ENCODE measurements at regions not wholly inside any gene's neighbourhood (a gene's known extent, or its start where the extent isn't known, plus 50 kb on each side); places are given as distances from the start of the nearest gene placed in this dataset.
A peak's percentile ranks its signal among the peaks of the same experiment; 100 is the strongest.

DNA sequence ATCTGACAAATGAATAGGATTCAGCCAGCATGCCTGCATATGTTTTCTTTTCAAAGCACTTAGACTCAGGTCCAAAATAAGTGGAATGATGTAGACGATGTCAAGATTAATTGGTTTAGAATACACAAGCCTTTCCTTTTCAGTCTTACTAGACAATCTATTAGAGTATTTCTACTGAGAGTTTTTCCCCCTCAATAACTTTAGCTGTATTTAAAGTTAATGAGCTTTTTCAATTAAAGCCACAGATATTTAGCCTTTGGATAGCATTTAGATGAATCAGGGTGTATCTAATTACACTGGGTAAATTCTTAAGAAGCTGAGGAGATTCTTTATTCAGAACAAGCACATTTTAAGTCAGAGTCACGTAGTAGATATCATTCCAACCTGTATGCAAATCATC, 198.7 kb upstream of the MPDZ start:
- TF ChIP-seq, protein P1, sequence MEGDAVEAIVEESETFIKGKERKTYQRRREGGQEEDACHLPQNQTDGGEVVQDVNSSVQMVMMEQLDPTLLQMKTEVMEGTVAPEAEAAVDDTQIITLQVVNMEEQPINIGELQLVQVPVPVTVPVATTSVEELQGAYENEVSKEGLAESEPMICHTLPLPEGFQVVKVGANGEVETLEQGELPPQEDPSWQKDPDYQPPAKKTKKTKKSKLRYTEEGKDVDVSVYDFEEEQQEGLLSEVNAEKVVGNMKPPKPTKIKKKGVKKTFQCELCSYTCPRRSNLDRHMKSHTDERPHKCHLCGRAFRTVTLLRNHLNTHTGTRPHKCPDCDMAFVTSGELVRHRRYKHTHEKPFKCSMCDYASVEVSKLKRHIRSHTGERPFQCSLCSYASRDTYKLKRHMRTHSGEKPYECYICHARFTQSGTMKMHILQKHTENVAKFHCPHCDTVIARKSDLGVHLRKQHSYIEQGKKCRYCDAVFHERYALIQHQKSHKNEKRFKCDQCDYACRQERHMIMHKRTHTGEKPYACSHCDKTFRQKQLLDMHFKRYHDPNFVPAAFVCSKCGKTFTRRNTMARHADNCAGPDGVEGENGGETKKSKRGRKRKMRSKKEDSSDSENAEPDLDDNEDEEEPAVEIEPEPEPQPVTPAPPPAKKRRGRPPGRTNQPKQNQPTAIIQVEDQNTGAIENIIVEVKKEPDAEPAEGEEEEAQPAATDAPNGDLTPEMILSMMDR (conservative IDR thresholded peaks at IDR 0.05; ENCODE audit: low read depth, low read length), result no peak
- H3K4me3 ChIP-seq (ENCODE audit: low read length), result no peak overlapping the region
- peak; percentile 42 for DNase-seq (ENCODE audit: low read depth)

DNA sequence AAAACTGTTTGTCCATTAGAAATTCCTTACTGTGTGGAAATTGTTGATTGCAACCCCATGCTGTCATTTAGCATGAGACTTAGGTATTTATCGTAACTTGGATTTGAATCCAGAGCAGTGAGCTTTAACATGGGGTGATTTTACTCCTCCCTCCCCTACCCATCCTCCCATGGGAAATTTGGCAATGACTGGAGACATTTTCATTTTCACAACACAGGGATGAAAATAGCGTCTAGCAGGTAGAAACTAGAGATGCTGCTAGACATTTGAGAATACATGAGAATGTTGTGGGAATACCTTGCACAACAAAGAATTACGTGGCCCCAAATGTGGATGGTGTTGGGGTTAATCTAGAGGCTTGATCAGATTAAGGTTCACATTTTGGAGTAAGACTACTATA, 191.3 kb upstream of the MPDZ start:
- H3K4me3 ChIP-seq (ENCODE audit: low read length), result no peak overlapping the region
- no peak for DNase-seq (ENCODE audit: low read depth)
- TF ChIP-seq, protein P1 (conservative IDR thresholded peaks at IDR 0.05; ENCODE audit: low read depth, low read length), result no peak

DNA sequence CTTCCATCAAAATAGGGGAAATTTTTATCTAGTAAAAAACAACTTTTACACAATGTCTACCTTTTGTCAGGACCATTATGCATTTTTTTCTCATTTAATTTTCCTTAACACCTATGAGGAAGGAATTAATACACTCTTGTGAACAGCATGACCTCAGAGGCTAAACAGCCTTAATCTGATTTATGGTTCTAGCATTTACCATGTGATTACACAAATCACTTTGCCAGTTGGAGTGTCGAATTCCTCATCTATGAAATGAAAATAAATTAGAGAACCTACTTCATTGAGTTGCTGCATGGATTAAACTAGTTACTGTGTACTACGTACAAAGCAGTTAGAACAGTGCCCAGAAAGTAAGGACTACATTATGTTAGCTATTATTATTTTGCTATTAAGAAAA, 187.7 kb upstream of the MPDZ start:
- no peak overlapping the region for H3K4me3 ChIP-seq (ENCODE audit: low read length)
- peak; percentile 81 for DNase-seq (ENCODE audit: low read depth)
- TF ChIP-seq, protein P1 (conservative IDR thresholded peaks at IDR 0.05; ENCODE audit: low read depth, low read length), result no peak

DNA sequence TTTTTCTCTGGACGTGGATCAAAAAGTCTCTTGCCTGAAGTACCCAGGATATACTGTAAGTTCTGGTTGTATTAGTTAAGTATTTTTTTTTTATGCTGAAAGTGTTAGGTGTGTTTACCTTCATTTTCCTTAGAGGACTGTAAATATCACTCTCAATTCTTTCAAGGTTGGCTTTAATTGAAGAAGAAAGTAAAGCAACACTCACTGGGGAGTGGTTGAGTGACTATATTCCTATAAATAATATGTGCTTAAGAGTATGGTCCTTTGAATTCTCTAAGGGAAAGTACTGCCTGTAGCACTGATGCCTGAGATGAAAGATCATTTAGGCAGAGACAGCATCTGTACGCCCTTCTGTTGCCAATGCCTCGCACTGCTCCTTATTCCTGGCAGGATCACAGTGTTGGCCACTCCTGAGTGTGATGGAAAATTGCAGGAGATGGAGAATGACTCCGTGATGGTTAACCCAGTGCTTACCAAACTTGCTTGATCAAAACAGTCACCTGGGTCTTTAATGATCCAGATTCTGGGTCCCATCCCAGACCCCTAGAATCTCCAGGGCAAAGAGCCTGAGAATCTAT, 182.0 kb upstream of the MPDZ start:
- DNase-seq (ENCODE audit: low read depth), result no peak
- no peak overlapping the region for H3K4me3 ChIP-seq (ENCODE audit: low read length)
- TF ChIP-seq, protein P1 (conservative IDR thresholded peaks at IDR 0.05; ENCODE audit: low read depth, low read length), result no peak

DNA sequence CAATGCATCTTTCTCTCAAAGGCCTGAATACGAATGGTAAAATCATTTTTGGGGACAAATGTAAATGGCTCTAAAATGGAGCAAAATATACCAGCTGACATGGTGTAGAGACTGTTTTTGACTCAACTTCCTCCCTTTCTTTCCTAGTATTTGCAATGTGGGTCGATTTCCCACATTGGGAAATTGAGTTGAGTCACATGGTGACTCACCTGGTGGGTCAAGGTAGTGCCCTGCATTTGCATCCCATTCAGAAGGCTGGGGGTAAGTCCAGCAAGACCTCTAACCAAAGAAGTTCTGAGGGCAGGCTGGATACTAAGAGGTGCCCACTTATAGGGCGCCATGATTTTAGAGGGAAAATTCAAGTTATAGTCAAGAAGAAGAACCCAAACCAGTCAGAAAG, 179.6 kb upstream of the MPDZ start:
- TF ChIP-seq, protein P1 (conservative IDR thresholded peaks at IDR 0.05; ENCODE audit: low read depth, low read length), result no peak
- H3K4me3 ChIP-seq (ENCODE audit: low read length), result no peak overlapping the region
- DNase-seq (ENCODE audit: low read depth), result no peak

DNA sequence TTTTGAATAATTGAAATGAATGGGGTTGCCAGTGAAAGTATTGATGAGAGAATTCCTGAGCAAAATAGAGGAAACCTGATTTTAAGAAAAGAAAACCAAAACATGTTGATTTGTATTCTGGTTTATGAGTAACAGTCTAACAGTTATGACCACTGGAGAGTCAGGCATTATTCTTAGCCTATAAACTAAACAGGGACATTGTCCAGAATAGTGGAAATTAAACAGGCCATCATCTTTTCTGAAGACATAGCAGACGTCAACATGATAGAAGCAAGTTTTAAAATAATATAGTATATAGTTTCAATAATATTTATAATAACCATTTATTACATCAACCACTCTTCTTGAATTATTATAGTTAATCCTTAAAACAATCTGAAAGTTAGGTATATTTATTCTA, 178.3 kb upstream of the MPDZ start:
- DNase-seq (ENCODE audit: low read depth), result no peak
- TF ChIP-seq, protein P1 (conservative IDR thresholded peaks at IDR 0.05; ENCODE audit: low read depth, low read length), result no peak
- H3K4me3 ChIP-seq (ENCODE audit: low read length), result no peak overlapping the region

DNA sequence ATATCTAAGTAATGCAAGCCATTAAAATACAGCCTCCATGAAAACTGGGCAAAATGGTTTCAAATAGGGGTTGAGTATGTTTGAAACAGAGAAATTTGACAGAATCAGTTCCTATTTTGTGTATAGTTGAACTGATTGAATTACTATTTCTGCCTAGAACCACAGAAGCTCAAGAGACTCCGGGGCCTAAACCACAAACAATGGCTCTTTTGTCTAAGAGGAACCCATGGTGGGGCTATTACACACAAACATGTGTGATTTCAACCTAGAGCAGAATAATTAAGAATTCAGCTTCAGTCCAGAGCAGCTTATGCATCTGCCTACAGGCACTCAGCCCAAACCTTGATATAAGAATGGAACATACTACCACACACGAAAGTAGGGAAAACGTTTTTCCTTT, 171.2 kb upstream of the MPDZ start:
- H3K4me3 ChIP-seq (ENCODE audit: low read length), result no peak overlapping the region
- no peak for DNase-seq (ENCODE audit: low read depth)
- TF ChIP-seq, protein P1 (conservative IDR thresholded peaks at IDR 0.05; ENCODE audit: low read depth, low read length), result no peak
